K562 (cell line): ENCODE measurements at regions not wholly inside any gene's neighbourhood (a gene's known extent, or its start where the extent isn't known, plus 50 kb on each side); places are given as distances from the start of the nearest gene placed in this dataset.

Source experiments
- ATAC-seq: fragments of 200-7000 bp; cut with Tn5 transposase; 3 replicates; pipeline ENCODE4 v1.9.1; 2020; ENCODE audit warnings: moderate library complexity
- BruUV-seq: library from RNA; stranded (reverse); fragments of 400-500 nt; replicated peaks from 2 replicates; lab custom pipeline; 2021; lab: Mats Ljungman, UMichigan
- CTCF ChIA-PET: fragments of 300-600 bp; formaldehyde crosslinking; extraction: SDS; loops from one replicate; lab custom pipeline; 2021; ENCODE audit warnings: low intra/inter-chr PET ratio; lab: Yijun Ruan, JAX
- POLR2A ChIA-PET: fragments of 300-600, 350-650 bp; sonication (Branson Sonifier 250); formaldehyde crosslinking; extraction: SDS; loops from one replicate; lab custom pipeline; 2021; ENCODE audit warnings: antibody characterized with exemption, inconsistent platforms; lab: Yijun Ruan, JAX
- DNase-seq, 4 experiments: peaks; one replicate each; pipeline versions ENCODE4 v3.0.0 to v3.0.0-alpha.2; 2011 to 2018; ENCODE audit warnings: low spot score in 3 of 4, mixed read lengths in 3 of 4; ENCODE audit errors: extremely low read depth in 1 of 4
- FAIRE-seq: peaks from 2 replicates; lab custom pipeline; 2011; peaks lifted over from hg19 to GRCh38; lab: Jason Lieb, UNC
- H2AFZ ChIP-seq: 2 replicates; pipeline ENCODE4 v1.6.0; 2011; ENCODE audit warnings: low read depth, low read length, control low read depth, inconsistent platforms
- H3K27ac ChIP-seq: fragments of 200-600 bp; 3 replicates; pipeline ENCODE4 v1.8.0; 2011; ENCODE audit warnings: low read depth, mild to moderate bottlenecking, control low read depth, inconsistent platforms, low read length, moderate library complexity, mixed read lengths; ENCODE audit errors: extremely low read depth
- H3K27me3 ChIP-seq, 2 experiments: fragments of 300-600 bp in 1 of 2; 2 replicates in 1 of 2; 3 replicates in 1 of 2; pipeline versions ENCODE4 v1.6.0 to v1.8.0; 2011; ENCODE audit warnings: inconsistent platforms in 2 of 2, low read length in 2 of 2, mild to moderate bottlenecking in 1 of 2, mixed read lengths in 1 of 2, moderate library complexity in 1 of 2; ENCODE audit not compliant: control insufficient read depth in 2 of 2, insufficient read depth in 2 of 2
- H3K36me3 ChIP-seq: fragments of 300-600 bp; 3 replicates; pipeline ENCODE4 v1.8.0; 2011; ENCODE audit warnings: mild to moderate bottlenecking, low read length, inconsistent platforms; ENCODE audit not compliant: control insufficient read depth, insufficient read depth
- H3K4me1 ChIP-seq, 2 experiments: fragments of 200-600 bp in 1 of 2; replicated peaks in 1 of 2; 2 replicates in 1 of 2; 3 replicates in 1 of 2; pipeline versions ENCODE4 v1.5.1 to v1.8.0; 2011; ENCODE audit warnings: inconsistent platforms in 2 of 2, low read length in 2 of 2, mild to moderate bottlenecking in 1 of 2, mixed read lengths in 1 of 2, moderate library complexity in 1 of 2; ENCODE audit not compliant: control insufficient read depth in 2 of 2, insufficient read depth in 2 of 2
- H3K4me2 ChIP-seq: 2 replicates; pipeline ENCODE4 v1.6.1; 2011; ENCODE audit warnings: low read length, control low read depth, inconsistent platforms, mixed read lengths; ENCODE audit not compliant: insufficient read depth
- H3K4me3 ChIP-seq: fragments of 200-600 bp; sonication (generic), shearing (Covaris generic); 2 replicates; pipeline ENCODE4 v1.5.1; 2016; ENCODE audit warnings: control low read depth, inconsistent platforms
- H3K79me2 ChIP-seq: fragments of 200-600 bp; 3 replicates; pipeline ENCODE4 v1.8.0; 2011; ENCODE audit warnings: low read length, inconsistent platforms; ENCODE audit not compliant: control insufficient read depth, insufficient read depth
- H3K9ac ChIP-seq, 2 experiments: 2 replicates each; pipeline versions ENCODE4 v1.6.0 to v1.6.1; 2011; ENCODE audit warnings: low read depth in 2 of 2, low read length in 2 of 2, control low read depth in 1 of 2, inconsistent platforms in 1 of 2, mild to moderate bottlenecking in 1 of 2, mixed read lengths in 1 of 2; ENCODE audit not compliant: insufficient read depth in 1 of 2
- H3K9me1 ChIP-seq: one replicate; pipeline ENCODE4 v1.6.0; 2011; ENCODE audit warnings: inconsistent platforms, mild to moderate bottlenecking, low read length, moderate library complexity; ENCODE audit not compliant: control insufficient read depth, insufficient read depth
- H3K9me3 ChIP-seq: replicated peaks from 2 replicates; pipeline ENCODE4 v1.5.1; 2011; ENCODE audit warnings: low read depth, low read length, inconsistent platforms; ENCODE audit not compliant: control insufficient read depth, insufficient read depth
- H4K20me1 ChIP-seq: replicated peaks from 2 replicates; pipeline ENCODE4 v1.6.1; 2011; ENCODE audit warnings: low read length, inconsistent platforms, mixed read lengths; ENCODE audit not compliant: control insufficient read depth, insufficient read depth
- ETV5 ChIP-seq: sonication (generic); formaldehyde crosslinking; IDR thresholded peaks from 2 replicates; pipeline ENCODE4 v1.4.0; 2020; ENCODE audit warnings: low read depth, mild to moderate bottlenecking, missing genetic modification reagents
- PHB2 ChIP-seq: fragments of 450-650 bp; IDR thresholded peaks from 2 replicates; pipeline ENCODE4 v1.6.1; 2017; ENCODE audit warnings: low read depth
- SRSF3 ChIP-seq: fragments of 200-400 bp; formaldehyde crosslinking; IDR thresholded peaks from 2 replicates; pipeline ENCODE4 v1.6.1; 2016; ENCODE audit warnings: mild to moderate bottlenecking, low read length, moderate library complexity; ENCODE audit not compliant: insufficient read depth
- TAF15 ChIP-seq: fragments of 200-400 bp; formaldehyde crosslinking; IDR thresholded peaks from 2 replicates; pipeline ENCODE4 v1.6.1; 2017; ENCODE audit warnings: mild to moderate bottlenecking, low read depth, low read length, moderate library complexity
- ZNF408 ChIP-seq: fragments of 250-450 bp; sonication (Bioruptor Pico); IDR thresholded peaks from 2 replicates; pipeline ENCODE4 v1.4.0; 2020; ENCODE audit warnings: low read depth, mild to moderate bottlenecking, moderate library complexity
- WGBS: fragments of 100-300 bp; shearing (Covaris generic); methylation state at CpG from one replicate; pipeline ENCODE4 v1.1.6; 2016; ENCODE audit warnings: low coverage, mixed read lengths; ENCODE audit not compliant: insufficient coverage; ENCODE audit errors: missing lambda C conversion rate; 5-methylcytosine and 5-hydroxymethylcytosine counted together
- in situ Hi-C: fragments of 300-500 bp; cut with MboI; formaldehyde crosslinking; loops from 4 replicates; pipeline ENCODE4 v1.15.0; 2018; ENCODE audit warnings: inconsistent platforms, mixed read lengths
- intact Hi-C: fragments of 100-400 bp; cut with micrococcal nuclease; formaldehyde crosslinking; loops from 2 replicates; pipeline ENCODE4 v1.14.2; 2022
- TF ChIP-seq, protein P1 (sequence below): IDR thresholded peaks from 2 replicates; pipeline ENCODE4 v1.6.1; 2011; ENCODE audit warnings: borderline replicate concordance, low read depth, mild to moderate bottlenecking, moderate library complexity, low read length; ENCODE audit not compliant: insufficient read depth, poor library complexity, severe bottlenecking
- TF ChIP-seq, protein P2 (sequence below): fragments of 450-650 bp; formaldehyde crosslinking; IDR thresholded peaks from 2 replicates; pipeline ENCODE4 v1.4.0; 2020; ENCODE audit warnings: mild to moderate bottlenecking
- TF ChIP-seq, protein P3 (sequence below), 2 experiments: fragments of 150-350 bp in 1 of 2; IDR thresholded peaks; 2 replicates each; pipeline ENCODE4 v1.6.1; 2012 to 2016; ENCODE audit warnings: low read depth in 2 of 2, low read length in 2 of 2, mild to moderate bottlenecking in 1 of 2, moderate library complexity in 1 of 2

DNA sequence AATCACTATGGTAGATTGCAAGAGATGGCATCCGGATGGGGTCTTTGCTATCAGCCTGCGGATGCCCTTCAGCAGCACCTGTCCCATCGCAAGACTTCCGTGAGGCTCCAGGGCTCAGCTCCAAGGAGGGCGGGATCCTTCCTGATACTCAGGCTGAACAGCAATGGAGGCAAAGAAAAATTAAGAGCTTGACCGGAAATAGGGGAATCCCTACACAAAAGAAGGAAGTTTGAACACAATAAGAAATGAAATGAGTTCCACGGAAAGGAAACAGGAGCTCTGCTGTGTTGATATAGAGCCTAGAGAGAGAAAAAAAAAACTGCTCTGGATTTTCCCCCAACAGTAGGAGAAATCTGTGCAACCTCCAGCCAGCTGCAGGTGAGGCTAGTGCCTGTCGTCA lies 91.9 kb downstream of the ARL4C start:
- DNase-seq (no peak), ATAC-seq (no peak), FAIRE-seq (no peak)
- CTCF ChIA-PET, result no interaction called here
- in situ Hi-C loops, result no loop called here
- Histone ChIP-seq H3K79me2 (no peaks in the 10 kb centered on the region), H4K20me1 (no peaks in the 10 kb centered on the region; the same call in 1 of the 2 replicates), H3K9ac (no peak overlapping the region), H3K9me3 (no peaks in the 10 kb centered on the region), H3K27me3 (no peaks in the 10 kb centered on the region), H3K4me3 (no peak overlapping the region), H3K36me3 (no peaks in the 10 kb centered on the region), H2AFZ (no peak overlapping the region), H3K4me2 (no peak overlapping the region), H3K4me1 (no peaks in the 10 kb centered on the region), H3K9me1 (no peaks in the 10 kb centered on the region), H3K27ac (no peak overlapping the region)
- intact Hi-C loops, result loop anchor here (5.0 kb wide), 2 partner anchors 118 to 268 kb away; no protein-coding TSS in a partner anchor
- POLR2A ChIA-PET, result interaction anchor here (0.6 kb wide), 1 partner anchor 21 kb away, joined by 3 read pairs; no protein-coding TSS in a partner anchor
- TF ChIP-seq ZNF408 (CRISPR knock-in tag) (no peak), TAF15 (no peak), ETV5 (CRISPR knock-in tag) (no peak), SRSF3 (no peak), PHB2 (no peak)
- TF ChIP-seq, protein P1, sequence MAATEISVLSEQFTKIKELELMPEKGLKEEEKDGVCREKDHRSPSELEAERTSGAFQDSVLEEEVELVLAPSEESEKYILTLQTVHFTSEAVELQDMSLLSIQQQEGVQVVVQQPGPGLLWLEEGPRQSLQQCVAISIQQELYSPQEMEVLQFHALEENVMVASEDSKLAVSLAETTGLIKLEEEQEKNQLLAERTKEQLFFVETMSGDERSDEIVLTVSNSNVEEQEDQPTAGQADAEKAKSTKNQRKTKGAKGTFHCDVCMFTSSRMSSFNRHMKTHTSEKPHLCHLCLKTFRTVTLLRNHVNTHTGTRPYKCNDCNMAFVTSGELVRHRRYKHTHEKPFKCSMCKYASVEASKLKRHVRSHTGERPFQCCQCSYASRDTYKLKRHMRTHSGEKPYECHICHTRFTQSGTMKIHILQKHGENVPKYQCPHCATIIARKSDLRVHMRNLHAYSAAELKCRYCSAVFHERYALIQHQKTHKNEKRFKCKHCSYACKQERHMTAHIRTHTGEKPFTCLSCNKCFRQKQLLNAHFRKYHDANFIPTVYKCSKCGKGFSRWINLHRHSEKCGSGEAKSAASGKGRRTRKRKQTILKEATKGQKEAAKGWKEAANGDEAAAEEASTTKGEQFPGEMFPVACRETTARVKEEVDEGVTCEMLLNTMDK, result no peak
- TF ChIP-seq, protein P2, sequence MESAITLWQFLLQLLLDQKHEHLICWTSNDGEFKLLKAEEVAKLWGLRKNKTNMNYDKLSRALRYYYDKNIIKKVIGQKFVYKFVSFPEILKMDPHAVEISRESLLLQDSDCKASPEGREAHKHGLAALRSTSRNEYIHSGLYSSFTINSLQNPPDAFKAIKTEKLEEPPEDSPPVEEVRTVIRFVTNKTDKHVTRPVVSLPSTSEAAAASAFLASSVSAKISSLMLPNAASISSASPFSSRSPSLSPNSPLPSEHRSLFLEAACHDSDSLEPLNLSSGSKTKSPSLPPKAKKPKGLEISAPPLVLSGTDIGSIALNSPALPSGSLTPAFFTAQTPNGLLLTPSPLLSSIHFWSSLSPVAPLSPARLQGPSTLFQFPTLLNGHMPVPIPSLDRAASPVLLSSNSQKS (CRISPR knock-in tag), result no peak
- TF ChIP-seq, protein P3, sequence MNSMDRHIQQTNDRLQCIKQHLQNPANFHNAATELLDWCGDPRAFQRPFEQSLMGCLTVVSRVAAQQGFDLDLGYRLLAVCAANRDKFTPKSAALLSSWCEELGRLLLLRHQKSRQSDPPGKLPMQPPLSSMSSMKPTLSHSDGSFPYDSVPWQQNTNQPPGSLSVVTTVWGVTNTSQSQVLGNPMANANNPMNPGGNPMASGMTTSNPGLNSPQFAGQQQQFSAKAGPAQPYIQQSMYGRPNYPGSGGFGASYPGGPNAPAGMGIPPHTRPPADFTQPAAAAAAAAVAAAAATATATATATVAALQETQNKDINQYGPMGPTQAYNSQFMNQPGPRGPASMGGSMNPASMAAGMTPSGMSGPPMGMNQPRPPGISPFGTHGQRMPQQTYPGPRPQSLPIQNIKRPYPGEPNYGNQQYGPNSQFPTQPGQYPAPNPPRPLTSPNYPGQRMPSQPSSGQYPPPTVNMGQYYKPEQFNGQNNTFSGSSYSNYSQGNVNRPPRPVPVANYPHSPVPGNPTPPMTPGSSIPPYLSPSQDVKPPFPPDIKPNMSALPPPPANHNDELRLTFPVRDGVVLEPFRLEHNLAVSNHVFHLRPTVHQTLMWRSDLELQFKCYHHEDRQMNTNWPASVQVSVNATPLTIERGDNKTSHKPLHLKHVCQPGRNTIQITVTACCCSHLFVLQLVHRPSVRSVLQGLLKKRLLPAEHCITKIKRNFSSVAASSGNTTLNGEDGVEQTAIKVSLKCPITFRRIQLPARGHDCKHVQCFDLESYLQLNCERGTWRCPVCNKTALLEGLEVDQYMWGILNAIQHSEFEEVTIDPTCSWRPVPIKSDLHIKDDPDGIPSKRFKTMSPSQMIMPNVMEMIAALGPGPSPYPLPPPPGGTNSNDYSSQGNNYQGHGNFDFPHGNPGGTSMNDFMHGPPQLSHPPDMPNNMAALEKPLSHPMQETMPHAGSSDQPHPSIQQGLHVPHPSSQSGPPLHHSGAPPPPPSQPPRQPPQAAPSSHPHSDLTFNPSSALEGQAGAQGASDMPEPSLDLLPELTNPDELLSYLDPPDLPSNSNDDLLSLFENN (IDR thresholded peaks at IDR 0.05; ENCODE audit: low read depth in 2 of 2, low read length in 2 of 2), result no peak
- 0% methylated on average over 8 of the region's 8 CpGs for WGBS
- no TSS peak for BruUV-seq
